ENCODE measurements at regions not wholly inside any gene's neighbourhood (a gene's known extent, or its start where the extent isn't known, plus 50 kb on each side); places are given as distances from the start of the nearest gene placed in this dataset.

- no peak for TF ChIP-seq E2F6 (IDR thresholded peaks at IDR 0.05)
- no peak for TF ChIP-seq TBP (IDR thresholded peaks at IDR 0.05; ENCODE audit: low read depth, low read length)
- TF ChIP-seq POLR2A (IDR thresholded peaks at IDR 0.05; ENCODE audit: control extremely low read depth in 1 of 2, low read depth in 2 of 2, low read length in 2 of 2), result no peak
- TF ChIP-seq CHD7 (IDR thresholded peaks at IDR 0.05; ENCODE audit: insufficient replicate concordance, low read length), result no peak
Measured at GRCh38 chr3:178005961-178006360, 530.3 kb upstream of the KCNMB2 start (continued).
